ENCODE measurements at regions not wholly inside any gene's neighbourhood (a gene's known extent, or its start where the extent isn't known, plus 50 kb on each side); places are given as distances from the start of the nearest gene placed in this dataset.
"Not testable (repeated sequence)": the region's sequence is repeated elsewhere in the genome, so short reads cannot be mapped to it uniquely, and the experiment has no call there.

- ATAC-seq (replicated peaks) = no peak
- no peaks in the 10 kb centered on the region for H3K9me3 Mint-ChIP-seq
- no peak overlapping the region for H3K27ac Mint-ChIP-seq
- H3K27me3 Mint-ChIP-seq = peaks cover 3% of the 10 kb centered on the region
- no peak overlapping the region for H3K4me3 Mint-ChIP-seq
- no peaks in the 10 kb centered on the region for H3K4me1 Mint-ChIP-seq
- H3K36me3 Mint-ChIP-seq (ENCODE audit: low read depth) = no peaks in the 10 kb centered on the region
Observed at GRCh38 chr10:78438907-78439809, 405.5 kb downstream of the RPS24 start.

GRCh38 chr10:78441010-78441409 is 407.3 kb downstream of the RPS24 start:
- ATAC-seq (replicated peaks) = no peak
- Mint-ChIP-seq H3K27ac (no peak overlapping the region), H3K4me1 (no peaks in the 10 kb centered on the region), H3K27me3 (peaks cover 3% of the 10 kb centered on the region), H3K4me3 (no peak overlapping the region), H3K9me3 (no peaks in the 10 kb centered on the region), H3K36me3 (ENCODE audit: low read depth) (no peaks in the 10 kb centered on the region)

- H3K27me3 Mint-ChIP-seq = peaks cover 3% of the 10 kb centered on the region
- no peak overlapping the region for H3K4me3 Mint-ChIP-seq
- H3K4me1 Mint-ChIP-seq = no peaks in the 10 kb centered on the region
- H3K27ac Mint-ChIP-seq = no peak overlapping the region
- H3K36me3 Mint-ChIP-seq (ENCODE audit: low read depth) = no peaks in the 10 kb centered on the region
- ATAC-seq (replicated peaks) = no peak
- no peaks in the 10 kb centered on the region for H3K9me3 Mint-ChIP-seq
Observed at GRCh38 chr10:78441694-78442093, 408.0 kb downstream of the RPS24 start.

GRCh38 chr10:78442836-78443550 is 409.3 kb downstream of the RPS24 start:
- Mint-ChIP-seq H3K27me3 (peaks cover 2% of the 10 kb centered on the region), H3K4me1 (no peaks in the 10 kb centered on the region), H3K9me3 (no peaks in the 10 kb centered on the region), H3K27ac (no peak overlapping the region), H3K36me3 (ENCODE audit: low read depth) (no peaks in the 10 kb centered on the region), H3K4me3 (no peak overlapping the region)
- ATAC-seq (replicated peaks) = no peak

GRCh38 chr10:78443900-78444571 is 410.4 kb downstream of the RPS24 start:
- H3K27ac Mint-ChIP-seq = no peak overlapping the region
- peaks cover 7% of the 10 kb centered on the region for H3K27me3 Mint-ChIP-seq
- no peaks in the 10 kb centered on the region for H3K4me1 Mint-ChIP-seq
- no peaks in the 10 kb centered on the region for H3K9me3 Mint-ChIP-seq
- H3K36me3 Mint-ChIP-seq (ENCODE audit: low read depth) = no peaks in the 10 kb centered on the region
- H3K4me3 Mint-ChIP-seq = no peak overlapping the region
- no peak for ATAC-seq (replicated peaks)

- H3K27me3 Mint-ChIP-seq; ATAC-seq (replicated peaks); H3K4me1 Mint-ChIP-seq; H3K27ac Mint-ChIP-seq; H3K4me3 Mint-ChIP-seq; H3K36me3 Mint-ChIP-seq (ENCODE audit: low read depth); H3K9me3 Mint-ChIP-seq: not testable (repeated sequence)
Observed at GRCh38 chr10:78444741-78445140, 411.1 kb downstream of the RPS24 start.

GRCh38 chr10:78445308-78445707 is 411.6 kb downstream of the RPS24 start:
- ATAC-seq (replicated peaks) = no peak

GRCh38 chr10:78448470-78448869 is 414.8 kb downstream of the RPS24 start:
- H3K27ac Mint-ChIP-seq = peak overlapping the region; percentile 3
- ATAC-seq (replicated peaks) = no peak
- no peak overlapping the region for H3K4me3 Mint-ChIP-seq
- no peaks in the 10 kb centered on the region for H3K9me3 Mint-ChIP-seq
- no peaks in the 10 kb centered on the region for H3K4me1 Mint-ChIP-seq
- no peaks in the 10 kb centered on the region for H3K36me3 Mint-ChIP-seq (ENCODE audit: low read depth)
- H3K27me3 Mint-ChIP-seq = peaks cover 7% of the 10 kb centered on the region

More at GRCh38 chr10:78445308-78445707, 411.6 kb downstream of the RPS24 start:
- H3K4me3 Mint-ChIP-seq = no peak overlapping the region
- H3K4me1 Mint-ChIP-seq = no peaks in the 10 kb centered on the region
- no peaks in the 10 kb centered on the region for H3K36me3 Mint-ChIP-seq (ENCODE audit: low read depth)
- H3K9me3 Mint-ChIP-seq = no peaks in the 10 kb centered on the region
- H3K27me3 Mint-ChIP-seq = peaks cover 7% of the 10 kb centered on the region
- H3K27ac Mint-ChIP-seq = no peak overlapping the region

GRCh38 chr10:78448994-78449418 is 415.3 kb downstream of the RPS24 start:
- peaks cover 7% of the 10 kb centered on the region for H3K27me3 Mint-ChIP-seq
- peak overlapping the region; percentile 3 for H3K27ac Mint-ChIP-seq
- no peak overlapping the region for H3K4me3 Mint-ChIP-seq
- no peak for ATAC-seq (replicated peaks)
- H3K36me3 Mint-ChIP-seq (ENCODE audit: low read depth) = no peaks in the 10 kb centered on the region
- no peaks in the 10 kb centered on the region for H3K4me1 Mint-ChIP-seq
- no peaks in the 10 kb centered on the region for H3K9me3 Mint-ChIP-seq

GRCh38 chr10:78449554-78449953 is 415.9 kb downstream of the RPS24 start:
- no peaks in the 10 kb centered on the region for H3K9me3 Mint-ChIP-seq
- no peaks in the 10 kb centered on the region for H3K4me1 Mint-ChIP-seq
- no peak overlapping the region for H3K27ac Mint-ChIP-seq
- H3K36me3 Mint-ChIP-seq (ENCODE audit: low read depth) = no peaks in the 10 kb centered on the region
- peaks cover 7% of the 10 kb centered on the region for H3K27me3 Mint-ChIP-seq
- H3K4me3 Mint-ChIP-seq = no peak overlapping the region
- ATAC-seq (replicated peaks) = no peak

- Mint-ChIP-seq H3K27me3 (peaks cover 7% of the 10 kb centered on the region), H3K4me1 (no peaks in the 10 kb centered on the region), H3K27ac (no peak overlapping the region), H3K36me3 (ENCODE audit: low read depth) (no peaks in the 10 kb centered on the region), H3K4me3 (no peak overlapping the region), H3K9me3 (no peaks in the 10 kb centered on the region)
- ATAC-seq (replicated peaks) = no peak
Observed at GRCh38 chr10:78450239-78450638, 416.6 kb downstream of the RPS24 start.

GRCh38 chr10:78450807-78451485 is 417.3 kb downstream of the RPS24 start:
- H3K4me1 Mint-ChIP-seq = no peaks in the 10 kb centered on the region
- peaks cover 7% of the 10 kb centered on the region for H3K27me3 Mint-ChIP-seq
- H3K27ac Mint-ChIP-seq = no peak overlapping the region
- no peak overlapping the region for H3K4me3 Mint-ChIP-seq
- no peaks in the 10 kb centered on the region for H3K36me3 Mint-ChIP-seq (ENCODE audit: low read depth)
- H3K9me3 Mint-ChIP-seq = no peaks in the 10 kb centered on the region
- ATAC-seq (replicated peaks) = no peak

- Mint-ChIP-seq H3K4me1 (no peaks in the 10 kb centered on the region), H3K27ac (no peak overlapping the region), H3K27me3 (peaks cover 7% of the 10 kb centered on the region), H3K9me3 (no peaks in the 10 kb centered on the region), H3K4me3 (no peak overlapping the region), H3K36me3 (ENCODE audit: low read depth) (no peaks in the 10 kb centered on the region)
- no peak for ATAC-seq (replicated peaks)
Observed at GRCh38 chr10:78451592-78451991, 417.9 kb downstream of the RPS24 start.

- no peak overlapping the region for H3K4me3 Mint-ChIP-seq
- H3K9me3 Mint-ChIP-seq = no peaks in the 10 kb centered on the region
- H3K27ac Mint-ChIP-seq = no peak overlapping the region
- no peaks in the 10 kb centered on the region for H3K27me3 Mint-ChIP-seq
- H3K4me1 Mint-ChIP-seq = no peaks in the 10 kb centered on the region
- ATAC-seq (replicated peaks) = no peak
- no peaks in the 10 kb centered on the region for H3K36me3 Mint-ChIP-seq (ENCODE audit: low read depth)
Observed at GRCh38 chr10:78454123-78454645, 420.5 kb downstream of the RPS24 start.

Data from activated T-helper 17 cell treated with anti-CD3 and anti-CD28 coated beads, Interleukin-2, amount 50 U/mL, for 72 hours (primary cell).